Natural killer cell treated with Interleukin-12 subunit alpha and Interleukin-12 subunit beta and Interleukin-15 and Interleukin-18, amount 100 ng/mL, for 72 hours (primary cell): ENCODE measurements at regions not wholly inside any gene's neighbourhood (a gene's known extent, or its start where the extent isn't known, plus 50 kb on each side); places are given as distances from the start of the nearest gene placed in this dataset.

Experiments
- ATAC-seq, 2 donors: fragments of 150-1000 bp; cut with Tn5 transposase in 1 of 2; sonication (Bioruptor Pico), chemical (Tn5 transposase) in 1 of 2; 2 replicates each; pipeline ENCODE4 v1.10.0; 2021
- DNase-seq: peaks from one replicate; pipeline ENCODE4 v3.0.0; 2022; ENCODE audit warnings: low spot score
- H3K27ac Mint-ChIP-seq, 2 donors: 1 replicate in 1 of 2; 2 replicates in 1 of 2; pipeline ENCODE4 v1.8.0; 2022; ENCODE audit warnings: mixed read lengths in 2 of 2, mild to moderate bottlenecking in 1 of 2, moderate library complexity in 1 of 2
- H3K27me3 Mint-ChIP-seq, 2 donors: 1 replicate in 1 of 2; 2 replicates in 1 of 2; pipeline ENCODE4 v1.8.0; 2022; ENCODE audit warnings: mixed read lengths in 2 of 2
- H3K36me3 Mint-ChIP-seq: one replicate; pipeline ENCODE4 v1.8.0; 2022; ENCODE audit warnings: mixed read lengths
- H3K4me1 Mint-ChIP-seq, 2 donors: 1 replicate in 1 of 2; 2 replicates in 1 of 2; pipeline ENCODE4 v1.8.0; 2022; ENCODE audit warnings: low read depth in 2 of 2, mixed read lengths in 2 of 2, mild to moderate bottlenecking in 1 of 2
- H3K4me3 Mint-ChIP-seq: one replicate; pipeline ENCODE4 v1.8.0; 2022; ENCODE audit warnings: mixed read lengths
- H3K9me3 Mint-ChIP-seq: 2 replicates; pipeline ENCODE4 v1.8.0; 2022; ENCODE audit warnings: mixed read lengths

DNA sequence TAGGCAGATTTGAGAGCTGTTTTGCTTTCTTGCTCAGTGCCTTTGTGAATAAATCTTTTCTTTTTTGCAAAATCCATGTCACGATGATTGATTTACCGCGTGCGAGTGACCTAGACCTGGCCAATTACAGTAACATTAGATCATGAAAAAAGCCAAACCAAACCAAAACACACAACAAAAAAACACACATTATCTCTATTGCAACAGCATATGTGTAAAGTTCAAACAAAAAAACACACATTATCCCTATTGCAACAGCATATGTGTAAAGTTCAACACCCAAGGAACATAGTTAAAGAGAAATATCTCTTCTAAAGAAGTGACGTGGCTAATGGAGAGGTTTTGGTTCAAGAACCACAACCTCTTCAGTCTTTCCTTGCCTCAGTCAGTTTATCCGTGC is 342.6 kb upstream of the NRG3 start:
- Mint-ChIP-seq H3K9me3 (peaks cover 12% of the 10 kb centered on the region), H3K4me1 (no peaks in the 10 kb centered on the region), H3K27ac (no peak overlapping the region), H3K27me3 (no peaks in the 10 kb centered on the region), H3K36me3 (no peaks in the 10 kb centered on the region), H3K4me3 (no peak overlapping the region)
- DNase-seq (no peak), ATAC-seq (no peak)

DNA sequence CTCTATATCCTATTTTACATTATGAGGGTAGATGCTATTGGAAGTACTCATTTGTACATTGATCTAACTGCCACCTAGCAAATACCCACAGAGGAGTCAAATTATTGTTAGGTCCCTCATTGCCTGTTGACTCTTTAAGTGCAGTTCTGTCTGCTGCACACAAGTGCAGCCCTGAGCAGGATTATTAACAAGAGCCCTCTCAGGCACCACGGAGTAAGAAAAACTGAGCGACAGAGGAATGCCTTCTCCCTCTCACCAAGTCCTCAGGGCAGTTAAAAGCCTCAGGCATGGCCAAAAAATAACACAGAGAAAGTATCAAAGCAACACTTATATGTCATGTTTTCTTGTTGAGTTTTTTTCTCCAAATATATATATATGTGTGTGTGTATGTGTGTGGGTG is 340.0 kb upstream of the NRG3 start:
- no peaks in the 10 kb centered on the region for H3K4me1 Mint-ChIP-seq
- H3K36me3 Mint-ChIP-seq: peaks cover 4% of the 10 kb centered on the region
- peaks cover 21% of the 10 kb centered on the region for H3K9me3 Mint-ChIP-seq
- DNase-seq (no peak), ATAC-seq (no peak)
- H3K27me3 Mint-ChIP-seq: no peaks in the 10 kb centered on the region
- H3K27ac Mint-ChIP-seq: no peak overlapping the region
- H3K4me3 Mint-ChIP-seq: no peak overlapping the region

DNA sequence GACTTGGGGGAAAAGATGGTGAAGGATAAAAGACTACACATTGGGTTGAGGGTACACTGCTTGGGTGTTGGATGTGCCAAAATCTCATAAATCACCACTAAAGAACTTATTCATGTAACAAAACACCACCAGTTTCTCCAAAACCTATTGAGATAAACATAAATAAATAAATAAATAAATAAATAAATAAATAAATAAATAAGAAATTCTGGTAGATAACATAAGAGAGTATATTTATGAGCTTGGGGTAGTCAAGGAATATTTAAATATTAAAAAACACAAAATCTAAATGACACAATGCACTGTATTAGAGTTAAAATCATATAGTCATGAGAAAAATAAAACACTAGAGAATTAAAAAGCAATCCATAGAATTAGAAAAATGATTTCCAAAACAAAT is 333.5 kb upstream of the NRG3 start:
- peaks cover 14% of the 10 kb centered on the region for H3K9me3 Mint-ChIP-seq
- ATAC-seq: no peak
- H3K27me3 Mint-ChIP-seq: no peaks in the 10 kb centered on the region
- no peak for DNase-seq
- no peak overlapping the region for H3K27ac Mint-ChIP-seq
- no peak overlapping the region for H3K4me3 Mint-ChIP-seq
- H3K4me1 Mint-ChIP-seq: no peaks in the 10 kb centered on the region
- H3K36me3 Mint-ChIP-seq: peaks cover 7% of the 10 kb centered on the region

DNA sequence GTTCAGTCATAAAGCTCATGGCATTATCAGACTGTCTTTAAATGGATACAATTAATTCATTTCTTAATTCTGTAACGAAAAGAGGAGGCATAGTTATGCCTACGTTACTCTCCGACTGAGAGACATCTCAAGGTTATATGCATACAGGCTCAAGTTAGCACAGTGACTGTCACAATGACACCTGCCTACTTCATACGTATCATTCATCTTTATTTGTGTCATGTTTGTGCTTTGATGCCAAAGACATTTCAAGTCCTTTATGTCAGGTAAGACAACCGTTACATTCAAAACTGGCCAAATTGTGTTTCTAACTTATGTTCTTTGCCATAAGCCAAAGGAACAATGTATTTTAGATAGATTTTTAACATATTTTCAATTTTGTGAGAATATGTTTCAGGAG is 328.8 kb upstream of the NRG3 start:
- no peaks in the 10 kb centered on the region for H3K4me1 Mint-ChIP-seq
- DNase-seq (no peak), ATAC-seq (no peak)
- no peak overlapping the region for H3K27ac Mint-ChIP-seq
- peaks cover 22% of the 10 kb centered on the region for H3K9me3 Mint-ChIP-seq
- no peaks in the 10 kb centered on the region for H3K27me3 Mint-ChIP-seq
- no peak overlapping the region for H3K4me3 Mint-ChIP-seq
- H3K36me3 Mint-ChIP-seq: peaks cover 15% of the 10 kb centered on the region

DNA sequence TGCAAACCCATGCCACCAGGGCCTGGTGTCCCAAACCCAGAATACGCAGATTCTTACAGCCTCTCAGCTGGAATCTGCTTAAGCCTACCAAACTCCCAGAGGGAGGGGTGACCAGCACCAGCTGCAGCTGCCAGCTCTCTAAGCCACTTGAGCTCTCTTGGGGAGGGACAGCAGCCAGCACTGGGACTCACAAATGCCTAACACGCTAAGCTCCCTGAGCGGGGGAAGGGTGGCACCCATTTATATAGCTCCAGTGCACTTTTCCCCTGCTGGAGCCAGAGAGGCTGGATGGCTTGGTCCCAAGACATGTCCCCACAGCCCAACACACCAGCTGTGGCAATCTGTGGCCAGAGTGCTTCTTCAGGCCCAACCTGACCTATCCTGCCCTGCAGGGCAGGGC is 326.8 kb upstream of the NRG3 start:
- no peaks in the 10 kb centered on the region for H3K4me1 Mint-ChIP-seq
- peaks cover 28% of the 10 kb centered on the region for H3K9me3 Mint-ChIP-seq
- no peak for DNase-seq
- no peak overlapping the region for H3K27ac Mint-ChIP-seq
- H3K4me3 Mint-ChIP-seq: no peak overlapping the region
- no peaks in the 10 kb centered on the region for H3K27me3 Mint-ChIP-seq
- peaks cover 15% of the 10 kb centered on the region for H3K36me3 Mint-ChIP-seq
- no peak for ATAC-seq

DNA sequence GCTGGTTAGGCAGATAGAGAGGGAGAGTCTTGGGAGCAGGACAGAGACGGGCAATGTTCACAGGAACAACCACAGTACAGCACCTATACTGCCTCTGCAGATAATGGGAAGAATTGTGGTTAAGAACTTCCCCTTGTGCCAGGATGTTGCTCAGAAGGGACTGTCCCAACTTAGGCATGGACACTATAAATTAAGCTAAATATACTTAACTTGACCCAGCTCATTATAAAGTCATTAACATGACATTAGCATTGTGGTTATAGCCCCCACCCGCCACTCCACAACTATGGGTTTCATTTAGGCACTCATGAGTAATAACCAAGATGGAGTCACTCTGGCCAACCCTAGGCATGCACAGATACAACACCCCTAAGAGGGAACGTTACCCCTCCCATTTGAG is 310.9 kb upstream of the NRG3 start:
- Mint-ChIP-seq H3K27ac (no peak overlapping the region), H3K27me3 (no peaks in the 10 kb centered on the region)
- ATAC-seq: no peak

DNA sequence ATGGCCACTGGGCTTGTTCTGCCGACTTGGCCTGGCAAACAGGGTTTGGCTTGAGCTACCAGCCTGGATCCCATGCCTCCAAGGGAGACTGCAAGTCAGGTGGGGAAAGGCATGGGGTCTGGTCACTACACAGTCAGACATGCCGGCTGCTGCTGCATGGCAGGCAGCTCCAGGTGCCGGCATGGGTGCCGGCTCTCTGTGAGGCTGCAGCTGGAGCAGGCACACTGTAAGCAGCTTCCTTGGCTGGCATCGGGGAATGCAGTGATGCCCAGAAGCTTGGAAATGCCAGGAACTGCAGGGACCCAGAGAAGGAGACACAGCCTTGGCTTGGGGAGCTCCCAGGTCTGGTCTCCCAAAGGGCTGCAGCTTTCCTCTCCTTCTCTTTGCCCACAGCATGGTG is 305.5 kb upstream of the NRG3 start:
- H3K27ac Mint-ChIP-seq: no peak overlapping the region
- peaks cover 19% of the 10 kb centered on the region for H3K9me3 Mint-ChIP-seq
- DNase-seq: no peak
- no peaks in the 10 kb centered on the region for H3K4me1 Mint-ChIP-seq
- no peak overlapping the region for H3K4me3 Mint-ChIP-seq
- ATAC-seq: no peak
- no peaks in the 10 kb centered on the region for H3K36me3 Mint-ChIP-seq
- H3K27me3 Mint-ChIP-seq: no peaks in the 10 kb centered on the region

More for the DNA sequence above, 310.9 kb upstream of the NRG3 start:
- DNase-seq: no peak
- H3K4me3 Mint-ChIP-seq: no peak overlapping the region
- H3K36me3 Mint-ChIP-seq: peaks cover 5% of the 10 kb centered on the region
- peaks cover 35% of the 10 kb centered on the region for H3K9me3 Mint-ChIP-seq
- H3K4me1 Mint-ChIP-seq: no peaks in the 10 kb centered on the region

DNA sequence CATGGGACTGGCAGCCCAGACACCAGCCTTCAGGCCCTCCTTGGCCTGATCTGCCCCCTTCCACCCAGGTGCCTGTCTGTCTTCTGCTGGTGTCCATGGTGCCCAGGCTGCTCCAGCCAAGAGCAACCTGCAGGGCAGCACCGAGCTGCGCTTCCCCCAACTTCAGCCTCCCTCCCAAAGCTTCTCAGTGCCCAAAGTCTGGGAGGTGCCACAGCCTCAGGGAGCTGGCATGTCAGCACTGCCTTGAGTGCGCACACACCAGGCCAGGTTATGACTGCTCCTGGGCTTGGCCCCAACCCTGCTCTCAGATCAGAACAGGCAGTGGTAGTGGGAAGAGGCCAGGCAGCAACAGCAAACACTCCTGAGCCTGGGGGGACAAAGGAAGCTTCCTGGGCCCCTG is 304.6 kb upstream of the NRG3 start:
- Mint-ChIP-seq H3K4me3 (no peak overlapping the region), H3K27me3 (no peaks in the 10 kb centered on the region), H3K36me3 (no peaks in the 10 kb centered on the region), H3K27ac (no peak overlapping the region), H3K9me3 (peaks cover 19% of the 10 kb centered on the region), H3K4me1 (no peaks in the 10 kb centered on the region)
- ATAC-seq: no peak
- DNase-seq: peak; percentile 54

DNA sequence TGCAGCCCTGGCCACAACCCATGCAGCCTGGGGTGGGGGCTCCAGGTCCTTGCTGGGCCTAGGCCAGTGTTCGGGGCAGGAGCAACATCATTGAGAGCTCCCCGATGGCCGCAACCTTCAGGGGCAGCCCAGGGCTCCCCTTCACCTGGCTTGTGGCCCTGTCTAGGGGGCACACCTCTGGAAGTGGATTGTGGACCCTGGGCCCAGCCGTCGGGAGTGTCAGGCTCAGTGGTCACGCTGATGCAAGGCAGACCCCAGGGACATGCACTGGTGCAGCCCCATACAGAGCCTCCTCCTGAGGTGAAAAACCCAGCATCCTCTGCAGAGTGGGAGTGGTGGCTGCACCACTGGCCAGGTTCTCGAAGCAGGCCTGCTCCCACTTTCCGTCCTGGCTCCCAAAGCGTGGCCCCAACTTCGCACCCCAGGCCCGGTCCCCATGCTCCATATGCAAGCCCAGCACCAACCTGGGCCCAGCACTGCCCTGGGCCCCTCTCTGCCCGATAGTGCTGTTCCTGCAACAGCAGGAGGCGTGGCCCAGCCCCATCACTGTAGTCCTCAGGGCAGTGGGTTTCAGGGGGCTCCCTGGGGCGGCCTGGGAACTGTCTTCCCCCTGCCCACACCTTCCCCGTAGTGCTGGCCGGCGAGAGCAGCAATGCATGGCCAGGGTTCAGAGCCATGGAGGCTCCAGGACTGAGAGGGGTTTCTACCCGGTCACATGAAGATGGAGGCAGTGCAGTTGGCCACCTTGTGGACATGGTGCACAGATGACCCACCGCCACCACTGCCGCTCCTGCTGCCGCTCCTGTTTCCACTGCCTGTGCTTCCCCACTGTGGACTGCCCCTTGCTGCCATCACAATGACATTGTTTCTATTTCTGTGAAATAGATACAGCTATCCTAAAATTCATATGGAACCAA is 303.9 kb upstream of the NRG3 start:
- H3K4me3 Mint-ChIP-seq: no peak overlapping the region
- H3K9me3 Mint-ChIP-seq: peaks cover 19% of the 10 kb centered on the region
- H3K27ac Mint-ChIP-seq: no peak overlapping the region
- no peaks in the 10 kb centered on the region for H3K4me1 Mint-ChIP-seq
- H3K27me3 Mint-ChIP-seq: no peaks in the 10 kb centered on the region
- peak; percentile 49 for DNase-seq
- no peaks in the 10 kb centered on the region for H3K36me3 Mint-ChIP-seq
- ATAC-seq: peak in 1 of 2 donors; percentile 49

DNA sequence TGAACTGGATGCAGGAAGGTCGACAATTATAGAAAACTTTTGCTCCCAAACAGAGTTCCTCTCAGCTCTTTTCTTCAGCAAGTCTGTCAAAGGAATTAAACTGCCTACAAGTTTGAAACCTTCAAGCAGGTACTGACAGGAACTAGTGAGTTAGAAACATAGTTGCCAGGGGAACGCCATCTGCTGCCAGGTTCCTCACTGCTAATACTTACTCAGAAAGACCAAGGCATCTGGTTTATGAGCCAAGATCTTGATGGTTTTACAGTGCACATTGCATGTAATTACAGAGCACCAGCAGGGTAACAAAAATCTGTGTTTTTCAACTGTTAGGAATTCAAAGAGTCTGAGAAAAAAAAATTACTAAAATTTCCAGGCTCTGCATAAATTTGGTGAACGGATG is 300.0 kb upstream of the NRG3 start:
- Mint-ChIP-seq H3K4me1 (no peaks in the 10 kb centered on the region), H3K36me3 (no peaks in the 10 kb centered on the region), H3K27me3 (no peaks in the 10 kb centered on the region), H3K4me3 (no peak overlapping the region), H3K27ac (no peak overlapping the region), H3K9me3 (peaks cover 16% of the 10 kb centered on the region)
- no peak for ATAC-seq
- no peak for DNase-seq

DNA sequence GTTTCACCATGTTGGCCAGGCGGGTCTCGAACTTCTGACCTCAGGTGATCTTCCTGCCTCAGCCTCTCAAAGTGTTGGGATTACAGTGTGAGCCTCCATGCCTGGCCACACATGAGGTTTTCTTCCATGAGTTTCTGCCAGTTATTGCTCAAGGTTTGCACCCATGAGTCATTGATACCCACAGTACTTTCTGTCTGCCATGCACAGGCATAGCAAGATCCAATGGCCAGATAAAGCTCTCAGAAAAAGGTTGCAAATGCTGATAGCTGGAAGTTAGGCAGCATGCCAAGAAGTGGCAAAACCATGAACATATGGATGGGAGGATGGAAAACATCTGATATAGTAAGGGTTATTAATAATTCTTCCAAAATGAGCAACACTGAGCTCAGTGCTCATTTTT is 298.7 kb upstream of the NRG3 start:
- Mint-ChIP-seq H3K27ac (no peak overlapping the region), H3K9me3 (peaks cover 16% of the 10 kb centered on the region), H3K27me3 (no peaks in the 10 kb centered on the region), H3K4me1 (no peaks in the 10 kb centered on the region), H3K36me3 (no peaks in the 10 kb centered on the region), H3K4me3 (no peak overlapping the region)
- DNase-seq (no peak), ATAC-seq (no peak)

DNA sequence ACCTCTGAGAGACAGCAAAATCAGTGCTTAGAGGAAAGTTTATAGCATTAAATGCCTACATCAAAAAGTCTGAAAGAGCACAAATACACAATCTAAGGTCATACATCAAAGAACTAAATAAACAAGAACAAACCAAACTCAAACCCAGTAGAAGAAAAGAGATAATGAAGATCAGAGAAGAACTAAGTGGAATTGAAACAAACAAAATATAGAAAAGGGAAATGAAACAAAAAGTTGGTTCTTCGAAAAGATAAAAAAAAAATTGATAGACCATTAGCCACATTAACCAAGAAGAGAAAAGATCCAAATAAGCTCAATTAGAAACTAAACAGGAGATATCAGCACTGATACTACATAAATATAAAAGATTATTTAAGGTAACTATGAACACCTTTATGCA is 280.0 kb upstream of the NRG3 start:
- Mint-ChIP-seq H3K27ac (no peak overlapping the region), H3K4me1 (no peaks in the 10 kb centered on the region), H3K4me3 (no peak overlapping the region)

DNA sequence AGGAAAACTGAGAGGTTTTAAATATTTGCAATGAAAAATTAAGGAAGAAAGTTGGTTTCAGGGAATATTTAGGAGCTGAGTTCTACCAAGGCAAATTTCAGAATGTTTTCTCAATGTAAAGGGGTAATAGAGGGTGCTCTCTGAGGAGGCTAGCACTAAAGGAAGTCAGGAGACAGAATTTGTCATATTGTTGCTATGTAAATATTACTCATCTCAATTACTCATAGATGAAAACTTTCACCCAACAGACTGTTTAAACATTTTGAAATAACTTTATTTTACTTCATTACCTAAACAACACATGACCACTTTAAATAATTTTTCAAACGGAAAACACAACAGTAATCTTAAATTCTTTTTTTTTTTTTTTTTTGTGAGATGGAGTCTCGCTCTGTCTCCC is 274.8 kb upstream of the NRG3 start:
- DNase-seq (no peak), ATAC-seq (no peak)
- Mint-ChIP-seq H3K27ac (no peak overlapping the region), H3K4me3 (no peak overlapping the region), H3K36me3 (peaks cover 5% of the 10 kb centered on the region), H3K4me1 (no peaks in the 10 kb centered on the region), H3K27me3 (no peaks in the 10 kb centered on the region), H3K9me3 (peaks cover 38% of the 10 kb centered on the region)

More for the DNA sequence above, 280.0 kb upstream of the NRG3 start:
- Mint-ChIP-seq H3K9me3 (peaks cover 32% of the 10 kb centered on the region), H3K27me3 (no peaks in the 10 kb centered on the region), H3K36me3 (peaks cover 9% of the 10 kb centered on the region)
- no peak for ATAC-seq
- no peak for DNase-seq

DNA sequence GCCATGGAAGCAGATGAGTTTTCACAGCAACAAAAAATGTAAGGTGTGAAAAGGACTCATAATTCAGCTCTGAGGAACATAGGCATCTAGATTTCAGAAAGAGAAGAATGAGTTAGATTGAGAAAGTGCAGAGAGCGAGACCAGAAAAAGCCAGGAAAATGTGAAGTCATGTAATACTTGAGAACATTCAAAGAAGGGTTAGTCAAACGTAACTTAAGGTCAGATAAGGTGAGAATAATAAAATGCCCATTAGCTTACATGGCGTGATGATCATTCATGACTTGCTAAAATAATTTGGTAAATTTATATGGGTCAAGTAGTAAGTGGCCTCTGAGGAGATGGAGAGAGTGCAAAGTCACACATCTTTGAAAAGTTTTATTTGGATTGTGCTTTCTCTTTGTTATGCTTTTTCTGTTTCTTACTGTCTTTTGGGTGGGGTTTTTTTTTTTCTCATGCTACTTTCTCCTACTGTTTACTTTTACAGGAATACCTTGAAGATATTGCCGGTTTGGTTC is 271.8 kb upstream of the NRG3 start:
- H3K27me3 Mint-ChIP-seq: no peaks in the 10 kb centered on the region
- ATAC-seq: no peak
- H3K9me3 Mint-ChIP-seq: peaks cover 19% of the 10 kb centered on the region
- H3K4me3 Mint-ChIP-seq: no peak overlapping the region
- H3K36me3 Mint-ChIP-seq: peaks cover 4% of the 10 kb centered on the region
- no peak for DNase-seq
- no peak overlapping the region for H3K27ac Mint-ChIP-seq
- no peaks in the 10 kb centered on the region for H3K4me1 Mint-ChIP-seq
